Immature natural killer cell (primary cell): ENCODE measurements at regions not wholly inside any gene's neighbourhood (a gene's known extent, or its start where the extent isn't known, plus 50 kb on each side); places are given as distances from the start of the nearest gene placed in this dataset.
"Not testable (repeated sequence)": the region's sequence is repeated elsewhere in the genome, so short reads cannot be mapped to it uniquely, and the experiment has no call there.

Experiments used
- DNase-seq, 3 donors: peaks; one replicate each; pipeline ENCODE4 v3.0.0; 2022; ENCODE audit warnings: mixed read lengths in 1 of 3
- H3K27ac Mint-ChIP-seq, 6 donors: one replicate each; pipeline ENCODE4 v1.8.0; 2020; ENCODE audit warnings: mixed read lengths in 6 of 6, mild to moderate bottlenecking in 5 of 6, inconsistent platforms in 4 of 6, moderate library complexity in 3 of 6
- H3K27me3 Mint-ChIP-seq, 3 donors: one replicate each; pipeline ENCODE4 v1.8.0; 2020 to 2021; ENCODE audit warnings: low read depth in 3 of 3, mild to moderate bottlenecking in 3 of 3, mixed read lengths in 3 of 3, moderate library complexity in 3 of 3, inconsistent platforms in 1 of 3
- H3K36me3 Mint-ChIP-seq, 3 donors: one replicate each; pipeline ENCODE4 v1.8.0; 2020; ENCODE audit warnings: mixed read lengths in 3 of 3, inconsistent platforms in 2 of 3, mild to moderate bottlenecking in 2 of 3
- H3K4me1 Mint-ChIP-seq, 2 donors: one replicate each; pipeline ENCODE4 v1.8.0; 2020; ENCODE audit warnings: inconsistent platforms in 2 of 2, mild to moderate bottlenecking in 2 of 2, mixed read lengths in 2 of 2, moderate library complexity in 1 of 2
- H3K4me3 Mint-ChIP-seq, 5 donors: one replicate each; pipeline ENCODE4 v1.8.0; 2020; ENCODE audit warnings: mild to moderate bottlenecking in 5 of 5, mixed read lengths in 5 of 5, inconsistent platforms in 3 of 5, moderate library complexity in 3 of 5
- H3K9me3 Mint-ChIP-seq, 6 donors: one replicate each; pipeline ENCODE4 v1.8.0; 2020; ENCODE audit warnings: mild to moderate bottlenecking in 6 of 6, mixed read lengths in 6 of 6, inconsistent platforms in 4 of 6, moderate library complexity in 3 of 6

GRCh38 chr2:21234001-21234400 is 110.2 kb downstream of the TDRD15 start:
- Mint-ChIP-seq H3K36me3 (no peaks in the 10 kb centered on the region), H3K27me3 (peaks cover 0 to 6% (median 0%) of the 10 kb centered on the region in 3 donors), H3K9me3 (peaks cover 0 to 5% (median 0%) of the 10 kb centered on the region in 6 donors), H3K27ac (no peak overlapping the region), H3K4me3 (no peak overlapping the region), H3K4me1 (no peaks in the 10 kb centered on the region)
- no peak for DNase-seq

- no peak for DNase-seq
- Mint-ChIP-seq H3K27me3 (peaks cover 0 to 6% (median 0%) of the 10 kb centered on the region in 3 donors), H3K4me3 (no peak overlapping the region), H3K27ac (no peak overlapping the region), H3K36me3 (no peaks in the 10 kb centered on the region), H3K4me1 (no peaks in the 10 kb centered on the region), H3K9me3 (peaks cover 0 to 6% (median under 1%) of the 10 kb centered on the region in 6 donors)
These were observed 110.8 kb downstream of the TDRD15 start for GRCh38 chr2:21234464-21235120.

GRCh38 chr2:21239749-21240148 is 116.0 kb downstream of the TDRD15 start:
- H3K27me3 Mint-ChIP-seq, H3K4me3 Mint-ChIP-seq, DNase-seq, H3K27ac Mint-ChIP-seq, H3K36me3 Mint-ChIP-seq, H3K4me1 Mint-ChIP-seq: not testable (repeated sequence)
- peaks cover 0 to 10% (median 5%) of the 10 kb centered on the region in 6 donors for H3K9me3 Mint-ChIP-seq

- Mint-ChIP-seq H3K4me1 (no peaks in the 10 kb centered on the region), H3K9me3 (peaks cover 0 to 24% (median 5%) of the 10 kb centered on the region in 6 donors), H3K27me3 (peaks cover 0 to 2% (median 0%) of the 10 kb centered on the region in 3 donors), H3K4me3 (no peak overlapping the region), H3K27ac (no peak overlapping the region), H3K36me3 (no peaks in the 10 kb centered on the region)
- DNase-seq = no peak
These were observed 120.4 kb downstream of the TDRD15 start for GRCh38 chr2:21244161-21244560.

- H3K36me3 Mint-ChIP-seq = no peaks in the 10 kb centered on the region
- peaks cover 0 to 23% (median 4%) of the 10 kb centered on the region in 6 donors for H3K9me3 Mint-ChIP-seq
- no peak overlapping the region for H3K27ac Mint-ChIP-seq
- no peak for DNase-seq
- H3K4me3 Mint-ChIP-seq = no peak overlapping the region
- H3K27me3 Mint-ChIP-seq = peaks cover 0 to 2% (median 0%) of the 10 kb centered on the region in 3 donors
- no peaks in the 10 kb centered on the region for H3K4me1 Mint-ChIP-seq
These were observed 121.8 kb downstream of the TDRD15 start for GRCh38 chr2:21245565-21245964.

GRCh38 chr2:21249367-21249766 is 125.6 kb downstream of the TDRD15 start:
- no peak overlapping the region for H3K27ac Mint-ChIP-seq
- no peaks in the 10 kb centered on the region for H3K36me3 Mint-ChIP-seq
- DNase-seq = no peak
- peaks cover 0 to 19% (median 1%) of the 10 kb centered on the region in 6 donors for H3K9me3 Mint-ChIP-seq
- H3K4me3 Mint-ChIP-seq = no peak overlapping the region
- peaks cover 0 to 2% (median 0%) of the 10 kb centered on the region in 3 donors for H3K27me3 Mint-ChIP-seq
- no peaks in the 10 kb centered on the region for H3K4me1 Mint-ChIP-seq

GRCh38 chr2:21250673-21251072 is 126.9 kb downstream of the TDRD15 start:
- Mint-ChIP-seq H3K4me3 (no peak overlapping the region), H3K36me3 (no peaks in the 10 kb centered on the region), H3K9me3 (peaks cover 0 to 9% (median 1%) of the 10 kb centered on the region in 6 donors), H3K27ac (no peak overlapping the region), H3K27me3 (peaks cover 0 to 2% (median 0%) of the 10 kb centered on the region in 3 donors), H3K4me1 (no peaks in the 10 kb centered on the region)
- DNase-seq = no peak

- Mint-ChIP-seq H3K27me3 (peaks cover 0 to 2% (median 0%) of the 10 kb centered on the region in 3 donors), H3K9me3 (peaks cover 0 to 7% (median 3%) of the 10 kb centered on the region in 6 donors), H3K36me3 (no peaks in the 10 kb centered on the region), H3K4me3 (no peak overlapping the region), H3K4me1 (no peaks in the 10 kb centered on the region), H3K27ac (no peak overlapping the region)
- no peak for DNase-seq
These were observed 127.6 kb downstream of the TDRD15 start for GRCh38 chr2:21251216-21251980.

GRCh38 chr2:21253311-21254027 is 129.7 kb downstream of the TDRD15 start:
- Mint-ChIP-seq H3K36me3 (no peaks in the 10 kb centered on the region), H3K27ac (no peak overlapping the region), H3K4me3 (no peak overlapping the region), H3K27me3 (peaks cover 0 to 2% (median 0%) of the 10 kb centered on the region in 3 donors), H3K9me3 (peaks cover 0 to 4% (median 0%) of the 10 kb centered on the region in 6 donors), H3K4me1 (no peaks in the 10 kb centered on the region)
- DNase-seq = no peak

GRCh38 chr2:21254170-21254965 is 130.6 kb downstream of the TDRD15 start:
- Mint-ChIP-seq H3K9me3 (peaks cover 0 to 4% (median 0%) of the 10 kb centered on the region in 6 donors), H3K4me1 (no peaks in the 10 kb centered on the region), H3K27me3 (peaks cover 0 to 2% (median under 1%) of the 10 kb centered on the region in 3 donors), H3K4me3 (no peak overlapping the region), H3K36me3 (no peaks in the 10 kb centered on the region), H3K27ac (no peak overlapping the region)
- no peak for DNase-seq

GRCh38 chr2:21256006-21256405 is 132.2 kb downstream of the TDRD15 start:
- DNase-seq = no peak
- Mint-ChIP-seq H3K27ac (no peak overlapping the region), H3K4me3 (no peak overlapping the region), H3K27me3 (peaks cover 0 to 3% (median 1%) of the 10 kb centered on the region in 3 donors), H3K9me3 (peaks cover 0 to 4% (median 0%) of the 10 kb centered on the region in 6 donors), H3K4me1 (no peaks in the 10 kb centered on the region), H3K36me3 (no peaks in the 10 kb centered on the region)

GRCh38 chr2:21257621-21258020 is 133.9 kb downstream of the TDRD15 start:
- no peak overlapping the region for H3K4me3 Mint-ChIP-seq
- no peaks in the 10 kb centered on the region for H3K36me3 Mint-ChIP-seq
- no peak for DNase-seq
- peaks cover 0 to 3% (median 1%) of the 10 kb centered on the region in 3 donors for H3K27me3 Mint-ChIP-seq
- H3K4me1 Mint-ChIP-seq = no peaks in the 10 kb centered on the region
- no peak overlapping the region for H3K27ac Mint-ChIP-seq
- H3K9me3 Mint-ChIP-seq = peaks cover 0 to 4% (median 0%) of the 10 kb centered on the region in 6 donors

- H3K4me3 Mint-ChIP-seq = no peak overlapping the region
- DNase-seq = no peak
- H3K9me3 Mint-ChIP-seq = peaks cover 0 to 4% (median 0%) of the 10 kb centered on the region in 6 donors
- H3K27me3 Mint-ChIP-seq = peaks cover 0 to 3% (median 1%) of the 10 kb centered on the region in 3 donors
- H3K4me1 Mint-ChIP-seq = no peaks in the 10 kb centered on the region
- no peak overlapping the region for H3K27ac Mint-ChIP-seq
- no peaks in the 10 kb centered on the region for H3K36me3 Mint-ChIP-seq
These were observed 134.3 kb downstream of the TDRD15 start for GRCh38 chr2:21258082-21258481.
